ENCODE measurements at regions not wholly inside any gene's neighbourhood (a gene's known extent, or its start where the extent isn't known, plus 50 kb on each side); places are given as distances from the start of the nearest gene placed in this dataset.

- TF ChIP-seq CTCF (IDR thresholded peaks at IDR 0.05) (no peak), POLR2A (IDR thresholded peaks at IDR 0.05) (no peak)
Observed at GRCh38 chr7:81408728-81409127, 361.1 kb downstream of the HGF start.

Data from adrenal gland (tissue), 5 donors.